GM18867 (cell line): ENCODE measurements at regions not wholly inside any gene's neighbourhood (a gene's known extent, or its start where the extent isn't known, plus 50 kb on each side); places are given as distances from the start of the nearest gene placed in this dataset.

Source experiments
- ATAC-seq: cut with Tn5 transposase; IDR thresholded peaks from one replicate; pipeline ENCODE4 v1.9.1; 2021; ENCODE audit warnings: mild to moderate bottlenecking, moderate library complexity; ENCODE audit not compliant: unreplicated experiment

DNA sequence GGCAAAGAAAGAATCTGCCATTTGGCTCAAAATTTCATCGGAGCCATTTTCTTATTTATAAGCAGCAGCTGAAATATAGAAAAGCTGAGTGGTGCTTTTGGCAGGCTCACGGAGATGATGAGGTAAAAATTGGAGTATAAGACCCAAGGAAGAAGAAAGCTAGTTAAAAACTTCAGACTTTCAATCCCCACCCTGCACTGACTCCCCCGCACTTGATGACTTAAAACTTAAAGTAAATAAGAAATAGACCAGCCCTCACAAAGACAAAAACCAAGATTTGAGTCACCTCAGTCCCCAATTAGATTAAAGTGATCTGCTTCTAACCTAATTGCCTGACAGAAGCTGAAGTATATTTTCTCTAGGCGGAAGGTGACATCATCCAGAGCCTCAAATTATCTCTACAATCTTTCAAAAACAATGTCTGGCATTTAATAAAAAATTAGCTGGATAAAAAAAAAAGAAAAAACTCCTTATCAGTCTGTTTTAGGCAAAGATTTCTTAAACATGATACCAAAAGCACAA is 124.0 kb upstream of the PJA2 start:
- ATAC-seq: no peak

DNA sequence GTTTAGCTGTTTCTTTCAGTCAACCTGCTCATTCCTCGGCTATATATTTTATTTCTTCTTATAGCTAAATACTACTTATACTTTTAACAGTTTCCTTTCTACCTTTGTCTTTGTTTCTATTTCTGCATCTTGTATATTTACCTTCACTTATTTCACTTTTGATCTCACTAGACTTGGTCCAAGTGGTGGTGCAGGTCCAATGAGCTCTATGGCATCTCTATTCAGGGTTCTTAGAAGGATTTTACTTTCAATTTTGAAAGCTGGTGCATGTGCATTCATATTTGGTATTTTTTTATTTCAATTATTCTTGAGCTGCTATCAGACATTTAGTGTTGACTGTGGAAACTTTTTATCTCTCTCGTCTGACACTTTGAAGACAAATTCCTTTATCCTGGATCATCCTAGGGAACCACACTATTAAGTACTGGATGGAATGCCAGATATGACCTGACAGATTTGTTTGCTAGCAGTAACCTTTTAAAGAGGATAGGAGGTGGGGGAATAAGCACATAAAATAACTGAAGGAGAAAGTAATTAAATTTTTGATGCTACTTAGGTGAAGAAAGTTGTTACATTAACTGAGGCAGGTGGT is 123.1 kb upstream of the PJA2 start:
- ATAC-seq: no peak

DNA sequence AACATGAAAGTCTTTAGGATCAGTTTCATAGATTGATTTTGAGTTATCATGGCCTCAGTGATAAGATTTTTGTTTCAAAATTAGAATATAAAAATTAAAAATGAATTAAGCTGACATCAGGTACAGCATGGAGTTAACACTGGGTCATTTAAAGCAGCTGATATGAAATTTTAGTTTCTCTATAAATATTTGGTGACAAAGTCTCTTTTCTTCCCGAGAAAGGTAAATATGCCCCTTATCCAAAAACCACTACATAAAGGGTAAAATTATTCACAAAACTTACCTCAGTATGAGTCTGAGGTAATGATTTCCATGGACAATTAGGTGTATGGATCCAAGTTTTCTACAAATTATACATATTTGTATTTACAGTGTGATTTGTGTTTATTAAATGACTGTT is 121.5 kb upstream of the PJA2 start:
- ATAC-seq: no peak

DNA sequence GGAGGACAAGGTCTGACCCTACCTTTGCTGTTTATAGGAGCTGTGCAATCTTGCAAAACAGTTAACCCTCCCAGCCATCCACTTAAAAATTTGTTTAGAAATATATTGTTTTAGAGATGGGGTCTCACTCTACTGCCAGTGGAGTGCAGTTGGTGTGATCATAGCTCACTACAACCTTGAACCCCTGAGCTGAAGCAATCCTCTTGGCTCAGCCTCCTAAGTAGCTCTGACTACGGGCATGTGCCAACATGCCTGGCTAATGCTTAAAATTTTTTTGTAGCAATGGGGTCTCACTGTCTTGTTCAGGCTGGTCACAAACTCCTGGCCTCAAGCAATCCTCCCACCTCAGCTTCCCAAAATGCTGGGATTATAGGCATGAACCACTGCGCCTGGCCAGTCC is 120.2 kb upstream of the PJA2 start:
- no peak for ATAC-seq

DNA sequence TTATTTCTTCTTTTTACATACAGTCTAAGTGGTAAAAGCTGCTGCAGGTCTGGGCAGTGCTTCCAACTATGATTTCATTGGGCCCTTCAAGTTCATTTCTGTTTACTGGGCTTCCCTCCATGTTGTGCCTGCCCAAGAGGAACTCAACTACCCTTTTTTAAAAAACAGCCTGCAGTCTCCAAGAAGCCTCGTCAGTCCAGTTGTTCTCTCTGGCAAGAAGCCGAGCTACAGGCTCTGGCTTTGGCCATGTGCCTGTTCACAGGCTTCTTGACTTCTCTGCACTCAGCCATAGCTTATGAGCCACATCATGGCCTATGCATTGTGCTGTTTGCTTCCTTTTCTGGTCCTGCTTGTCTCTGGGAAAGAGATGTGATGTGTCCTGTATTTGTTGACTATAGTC is 119.7 kb upstream of the PJA2 start:
- ATAC-seq: no peak

DNA sequence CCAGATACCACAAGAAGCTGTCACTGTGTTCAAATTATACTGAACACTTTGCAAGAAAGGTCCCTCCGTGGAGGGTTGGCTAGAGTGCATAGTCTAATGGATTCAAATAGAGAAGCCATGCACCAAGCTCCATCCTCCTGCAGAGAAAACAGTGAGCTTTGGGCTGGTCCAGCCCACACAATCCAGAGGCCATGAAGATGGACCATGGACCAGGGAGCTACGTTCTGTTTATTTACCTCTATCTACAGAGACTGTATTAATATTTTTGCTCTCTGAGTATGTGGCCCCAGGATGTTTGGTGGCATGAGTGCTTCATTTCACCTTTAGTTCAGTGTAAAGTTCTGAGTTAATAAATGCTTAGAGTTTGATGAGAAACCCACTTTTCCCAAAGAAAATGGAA is 114.8 kb upstream of the PJA2 start:
- no peak for ATAC-seq

DNA sequence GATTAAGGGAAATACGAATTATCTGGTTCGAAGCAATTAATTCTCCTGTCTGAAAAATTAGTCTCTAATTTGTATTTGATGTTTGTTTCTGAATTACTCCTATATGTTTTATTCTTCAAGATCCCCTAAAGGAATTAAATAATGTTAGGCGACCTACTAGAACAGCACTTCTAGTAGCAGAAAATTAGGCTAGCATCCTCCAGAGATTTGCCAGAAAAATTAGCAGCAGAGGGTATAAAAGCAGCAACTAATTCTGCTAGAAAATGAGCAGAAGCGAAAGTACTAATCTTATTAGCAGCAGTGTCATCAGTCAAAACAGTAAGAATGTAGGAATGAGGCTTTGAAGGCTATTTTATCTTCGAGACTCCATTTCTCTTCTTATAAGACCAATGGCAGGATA is 114.3 kb upstream of the PJA2 start:
- ATAC-seq: no peak

DNA sequence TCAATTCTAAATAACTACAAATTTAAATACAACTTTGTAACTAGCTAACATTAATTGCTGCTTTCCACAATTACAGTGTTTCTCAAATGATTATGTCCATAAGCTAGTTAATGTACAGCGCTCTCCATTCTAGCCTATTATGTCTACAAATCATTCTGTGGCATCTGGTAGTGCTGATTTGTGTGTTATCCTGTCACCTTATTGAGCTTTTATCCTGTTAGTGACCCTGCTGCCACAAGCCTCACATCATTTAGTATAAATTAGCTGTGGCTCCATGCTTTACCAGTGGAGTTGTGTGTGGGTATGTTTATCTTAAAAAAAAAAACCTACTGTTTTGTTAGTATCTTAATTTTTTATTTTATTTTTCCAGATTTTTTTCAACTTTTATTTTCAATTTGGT is 112.6 kb upstream of the PJA2 start:
- no peak for ATAC-seq

DNA sequence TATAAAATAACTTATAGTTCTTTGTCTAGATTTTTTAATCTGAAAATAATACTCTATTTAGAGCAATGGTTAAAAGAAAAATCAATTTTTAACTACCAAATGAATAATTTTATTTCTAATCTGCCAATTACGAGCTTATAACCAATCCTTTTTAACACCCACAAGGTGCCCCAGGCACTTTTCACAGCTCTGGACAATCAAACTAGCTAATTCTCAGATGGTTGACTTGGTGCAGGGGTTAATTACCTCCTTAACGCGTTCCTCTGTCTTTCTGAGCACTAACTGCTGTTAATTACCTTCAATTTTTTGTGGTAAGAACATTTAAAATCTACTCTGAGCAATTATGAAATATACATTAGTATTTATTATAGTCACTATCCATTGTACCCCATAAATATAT is 109.6 kb upstream of the PJA2 start:
- no peak for ATAC-seq

DNA sequence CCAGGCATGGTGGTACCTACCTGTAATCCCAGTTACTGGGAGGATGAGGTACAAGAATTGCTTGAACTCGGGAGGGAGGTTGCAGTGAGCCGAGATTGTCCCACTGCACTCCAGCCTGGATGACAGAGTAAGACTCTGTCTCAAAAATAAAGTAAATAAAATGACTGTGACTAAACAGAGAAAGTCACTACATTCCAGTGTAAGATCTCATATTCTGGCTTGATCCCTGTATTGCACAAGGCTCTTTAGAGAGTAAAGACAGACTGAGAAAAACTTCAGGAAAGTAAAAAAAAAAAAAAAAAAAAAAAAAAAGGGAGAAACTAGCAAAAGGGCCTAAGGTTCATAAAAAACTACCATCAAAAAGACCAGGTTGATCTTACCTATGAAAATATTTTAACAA is 106.6 kb upstream of the PJA2 start:
- no peak for ATAC-seq

DNA sequence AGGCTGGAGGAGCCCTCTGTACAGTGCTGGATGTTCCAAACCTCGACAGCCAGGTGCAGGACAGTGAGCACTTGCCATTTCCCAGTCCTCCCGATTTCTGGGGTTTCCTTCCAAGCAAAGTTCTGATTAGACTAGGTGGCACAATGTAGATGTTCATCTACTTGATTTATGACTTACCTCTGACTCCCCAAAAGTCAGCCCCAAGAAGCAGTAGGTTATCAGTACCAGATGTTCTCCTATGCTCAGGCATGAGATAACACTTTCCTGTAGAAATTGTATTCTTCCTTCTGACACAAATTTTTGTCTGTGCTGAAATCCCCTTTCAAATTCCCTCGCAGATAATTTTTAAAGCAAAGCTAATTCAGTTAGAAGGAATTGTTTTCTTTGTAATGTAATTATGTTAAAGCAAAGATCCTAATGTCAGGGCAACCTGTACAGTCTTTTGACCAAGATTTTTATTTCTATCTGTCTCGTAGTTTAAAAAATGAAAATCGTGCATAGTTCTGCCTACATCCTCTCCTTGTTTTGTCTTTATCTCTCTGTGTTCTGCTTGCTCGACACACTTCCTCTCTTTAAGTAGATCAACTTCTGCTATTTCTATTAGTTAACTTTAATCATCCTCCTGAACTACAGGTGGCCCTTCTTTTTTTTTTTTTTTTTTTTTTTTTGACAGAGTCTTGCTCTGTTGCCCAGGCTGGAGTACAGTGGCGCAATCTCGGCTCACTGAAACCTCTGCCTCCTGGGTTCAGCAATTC is 102.4 kb upstream of the PJA2 start:
- ATAC-seq: no peak

DNA sequence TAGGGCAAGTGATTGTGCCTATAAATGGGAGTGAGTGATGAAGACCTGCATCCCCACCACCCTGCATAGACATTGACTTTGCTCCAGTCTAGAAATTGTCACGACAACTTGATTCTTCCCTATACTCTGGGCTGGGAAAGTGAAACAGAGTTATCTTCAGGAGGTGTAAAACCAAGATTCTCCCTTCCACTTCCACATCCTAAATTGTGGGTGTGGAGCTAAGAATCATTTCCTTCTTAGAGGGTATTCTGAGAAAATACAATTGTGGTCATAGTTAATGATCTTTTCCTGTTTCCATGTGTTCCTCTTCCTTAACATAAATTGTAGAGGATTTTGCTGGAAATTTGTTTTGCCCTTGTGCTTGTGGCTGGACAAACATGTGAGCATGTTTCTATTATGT is 96.8 kb upstream of the PJA2 start:
- ATAC-seq: no peak

DNA sequence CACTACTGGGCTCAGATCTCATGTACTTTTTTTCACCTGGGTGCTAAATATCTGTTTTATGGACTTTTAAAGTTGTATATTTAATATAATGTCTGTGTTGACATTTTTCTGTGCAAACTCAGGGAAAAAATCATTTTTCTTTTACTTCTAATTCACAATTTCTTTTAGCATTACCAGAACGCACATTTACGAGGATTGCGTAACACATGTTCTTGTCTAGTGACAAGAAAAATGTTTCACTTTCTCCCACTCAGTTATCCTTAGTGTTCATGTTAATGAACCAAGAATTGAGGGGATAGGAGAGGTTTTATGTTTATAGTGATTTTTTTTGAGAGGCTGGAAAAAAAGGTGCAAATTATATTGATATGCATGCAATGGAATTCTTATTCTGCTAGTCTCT is 86.3 kb upstream of the PJA2 start:
- no peak for ATAC-seq

DNA sequence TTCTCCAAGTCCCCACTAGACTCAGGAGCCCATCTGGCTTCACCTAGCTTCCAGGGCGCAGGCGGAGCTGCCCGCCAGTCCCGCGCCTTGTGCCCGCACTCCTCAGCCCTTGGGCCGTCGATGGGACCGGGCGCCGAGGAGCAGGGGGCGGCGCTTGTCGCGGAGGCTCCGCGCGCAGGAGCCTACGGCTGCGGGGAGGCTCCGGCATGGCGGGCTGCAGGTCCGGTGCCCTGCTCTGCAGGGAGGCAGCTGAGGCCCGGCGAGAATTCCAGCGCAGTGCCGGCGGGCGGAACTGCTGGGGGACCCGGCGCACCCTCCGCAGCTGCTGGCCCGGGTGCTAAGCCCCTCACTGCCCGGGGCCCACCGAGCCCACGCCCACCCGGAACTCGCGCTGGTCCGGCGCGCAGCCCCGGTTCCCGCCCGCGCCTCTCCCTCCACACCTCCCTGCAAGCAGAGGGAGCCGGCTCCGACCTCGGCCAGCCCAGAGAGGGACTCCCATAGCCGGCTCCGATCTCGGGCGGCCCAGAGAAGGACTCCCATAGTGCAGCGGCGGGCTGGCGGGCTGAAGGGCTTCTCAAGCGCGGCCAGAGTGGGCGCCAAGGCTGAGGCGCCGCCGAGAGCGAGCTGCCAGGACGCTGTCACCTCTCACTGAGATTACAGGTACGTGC is 78.1 kb upstream of the PJA2 start:
- no peak for ATAC-seq

DNA sequence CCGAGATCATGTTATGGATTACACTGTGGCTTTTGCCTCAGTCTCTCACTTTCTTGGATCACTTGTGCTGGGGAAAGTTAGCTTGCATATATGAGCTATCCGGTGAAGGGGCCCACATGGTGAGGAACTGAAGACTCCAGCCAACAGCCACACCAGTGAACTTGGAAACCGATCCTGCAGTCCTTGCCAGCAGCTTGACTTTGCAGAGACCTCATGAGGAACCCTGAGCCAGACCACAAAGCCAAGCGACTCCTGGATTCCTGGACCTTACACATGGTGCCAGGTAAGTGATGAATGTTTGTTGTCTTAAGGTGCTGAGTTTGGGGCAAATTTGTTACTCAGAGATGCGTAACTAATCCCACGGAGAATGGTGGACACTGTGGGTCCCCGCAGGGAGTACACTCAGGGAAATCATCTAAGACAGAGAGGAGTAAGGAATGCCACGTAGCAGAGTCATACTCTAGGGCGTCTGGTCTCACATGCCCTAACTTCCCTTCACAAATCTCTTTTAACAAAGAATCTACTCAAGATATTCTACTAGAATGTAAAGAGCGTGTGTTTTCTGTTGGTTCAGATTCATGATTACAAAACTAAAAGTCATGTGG is 76.5 kb upstream of the PJA2 start:
- ATAC-seq: no peak

DNA sequence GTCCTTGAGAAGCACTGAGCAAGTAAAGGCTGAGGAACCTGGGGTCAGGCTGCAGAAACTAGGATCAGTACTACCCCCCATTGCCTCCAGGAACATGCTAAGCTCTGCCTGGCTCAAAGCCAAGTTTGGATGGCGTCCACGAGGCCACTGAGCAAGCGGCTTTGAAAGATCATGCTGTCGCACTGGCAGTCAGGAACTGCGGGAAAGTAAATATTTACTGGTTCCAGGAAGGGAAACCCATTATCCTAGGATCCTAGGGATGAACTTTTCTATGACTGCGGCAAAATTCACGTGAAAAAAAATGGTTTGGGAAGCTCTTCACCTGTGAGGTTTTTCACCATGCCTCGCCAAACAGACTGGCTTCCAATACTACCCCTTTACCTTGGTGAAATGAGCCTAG is 75.3 kb upstream of the PJA2 start:
- ATAC-seq: no peak

DNA sequence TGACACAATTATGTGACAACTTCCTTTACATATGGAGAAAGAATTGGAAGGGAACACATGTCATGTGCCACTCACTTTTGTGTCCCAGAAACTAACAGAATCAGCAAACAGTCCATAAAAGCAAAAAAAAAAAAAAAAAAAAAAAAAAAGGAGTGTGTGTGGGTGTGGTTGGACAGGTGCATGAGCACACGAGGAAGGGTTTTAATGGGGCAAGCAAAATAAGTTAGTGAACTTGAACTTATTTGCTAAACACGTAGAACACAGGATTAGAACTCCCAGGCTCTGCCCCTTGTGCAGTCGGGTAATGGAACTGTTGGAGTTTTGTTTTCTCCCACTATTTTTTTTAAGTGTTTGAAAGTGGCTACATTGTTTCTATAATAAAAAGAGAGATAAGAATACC is 74.8 kb upstream of the PJA2 start:
- ATAC-seq: no peak

DNA sequence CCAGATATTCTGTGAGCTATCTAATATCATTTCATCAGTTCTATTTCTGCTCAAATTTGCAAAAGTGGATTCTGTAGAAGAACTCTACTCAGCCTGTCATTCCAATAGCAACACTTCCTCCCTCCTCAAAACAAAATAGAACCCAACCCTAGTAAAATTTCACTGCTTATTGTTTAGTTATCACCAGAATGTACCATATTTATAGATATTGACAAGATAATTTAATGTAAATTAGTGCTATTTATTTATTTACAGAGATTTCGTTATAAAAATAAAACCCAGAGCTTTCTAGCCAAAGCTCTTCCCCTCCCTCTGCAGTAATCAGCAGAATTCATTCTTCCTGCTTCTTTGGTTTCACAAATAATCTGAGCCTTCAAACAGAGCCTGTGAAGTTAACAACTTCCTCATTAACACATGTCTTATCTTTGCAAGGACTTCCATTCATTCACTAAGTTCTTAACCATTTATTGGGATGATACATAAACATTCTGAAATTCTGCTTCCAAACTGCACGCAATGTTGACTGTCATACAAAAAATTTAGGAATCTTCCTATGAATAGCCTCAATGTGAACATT is 73.7 kb upstream of the PJA2 start:
- ATAC-seq: no peak

DNA sequence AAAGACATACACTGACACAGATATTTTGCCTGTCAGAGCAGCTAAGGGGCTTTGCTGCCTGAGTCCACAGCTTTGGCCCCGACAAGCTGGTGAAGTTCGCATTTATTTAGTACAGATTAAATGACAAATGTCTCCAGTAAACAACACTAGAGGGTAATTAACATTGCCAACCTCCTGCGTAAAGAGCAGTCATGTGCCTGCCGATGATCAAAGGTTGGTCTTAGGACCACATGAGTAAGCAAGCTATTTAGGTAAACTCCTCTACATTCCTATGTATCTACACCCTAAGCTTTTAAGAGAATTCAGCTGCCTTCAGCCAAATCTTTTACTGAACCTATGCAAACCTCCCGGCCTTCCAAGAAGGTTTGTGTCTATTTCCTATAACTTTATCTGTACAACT is 73.0 kb upstream of the PJA2 start:
- ATAC-seq: no peak

DNA sequence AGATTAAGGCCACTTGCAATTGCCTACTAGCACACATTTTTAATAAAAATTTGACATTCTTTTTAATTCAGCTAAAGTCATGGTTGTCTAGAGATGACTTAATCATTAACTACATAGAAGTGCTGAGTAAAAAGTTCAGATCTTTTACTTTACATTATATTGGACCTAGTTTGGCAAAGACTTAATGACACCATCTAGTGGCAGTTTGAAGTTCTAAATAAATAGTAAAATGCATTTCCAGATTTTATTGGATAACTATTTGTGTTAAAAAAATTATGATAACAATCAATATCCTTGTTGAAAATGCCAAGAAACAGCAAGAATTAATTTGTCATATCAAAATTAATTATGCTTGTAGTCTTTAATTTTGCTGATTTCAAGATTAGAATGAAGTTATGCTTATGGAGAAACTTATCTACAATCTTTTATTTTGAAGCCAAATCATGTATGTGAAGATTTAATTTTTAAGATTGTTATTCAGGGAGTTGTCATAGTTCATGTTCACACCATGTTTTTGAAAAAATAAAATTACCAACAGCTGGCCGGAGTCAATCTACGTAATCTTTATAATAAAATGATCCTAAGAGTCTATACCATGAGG is 69.6 kb upstream of the PJA2 start:
- ATAC-seq: peak; percentile 53

DNA sequence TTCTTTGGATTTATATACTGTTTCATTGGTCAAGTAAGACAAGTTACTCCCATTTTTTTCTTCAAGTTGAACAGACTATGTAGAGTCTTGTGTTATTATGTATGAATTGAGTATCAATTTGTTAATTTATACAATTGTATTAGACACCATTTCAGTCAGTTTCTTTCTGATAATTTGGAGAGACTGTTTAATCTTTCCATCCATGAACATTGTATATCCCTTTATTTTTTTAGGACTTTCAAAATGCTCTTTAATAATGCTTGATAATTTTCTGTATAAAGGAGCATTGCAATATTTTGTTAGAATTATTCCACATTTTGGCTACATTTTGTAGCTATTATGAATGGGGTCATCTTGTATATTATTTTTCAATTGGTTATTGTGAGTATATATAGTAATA is 69.1 kb upstream of the PJA2 start:
- no peak for ATAC-seq
